ENCODE measurements at regions not wholly inside any gene's neighbourhood (a gene's known extent, or its start where the extent isn't known, plus 50 kb on each side); places are given as distances from the start of the nearest gene placed in this dataset.

DNA sequence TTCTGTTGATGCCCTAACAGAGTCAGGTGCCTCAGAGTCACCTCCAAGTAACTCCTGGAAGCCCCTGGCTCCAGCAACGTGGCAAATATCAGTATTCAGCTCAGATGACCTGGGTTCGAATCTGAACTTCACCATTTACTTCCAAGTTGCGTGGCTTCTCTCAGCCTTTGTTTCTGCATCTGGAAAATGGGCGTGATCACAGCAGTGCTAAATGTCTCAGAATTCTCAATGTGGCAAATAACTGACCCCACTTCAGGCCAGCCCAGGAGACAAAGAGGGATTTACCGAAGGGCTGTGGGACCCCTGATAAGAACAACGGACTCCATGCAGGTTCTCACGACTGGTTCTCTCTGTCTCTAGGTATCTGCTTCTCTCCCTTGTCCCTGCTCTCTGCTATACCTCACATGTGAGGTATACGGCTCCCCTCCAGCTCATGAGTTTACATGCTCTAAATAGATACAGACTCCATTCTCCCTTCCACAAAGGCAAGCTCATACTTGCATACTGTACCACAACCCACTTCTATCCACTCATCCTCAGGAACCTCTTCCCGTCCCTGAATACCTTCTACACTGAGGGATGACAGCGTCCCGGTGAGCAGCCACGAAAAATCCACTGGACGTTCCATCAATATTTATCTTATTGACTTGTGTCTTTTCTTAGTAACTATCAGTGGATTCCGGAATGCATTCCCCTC lies 84.1 kb downstream of the SNX5 start:
- no peak for DNase-seq (ENCODE audit: low read depth)
- TF ChIP-seq, protein P1, sequence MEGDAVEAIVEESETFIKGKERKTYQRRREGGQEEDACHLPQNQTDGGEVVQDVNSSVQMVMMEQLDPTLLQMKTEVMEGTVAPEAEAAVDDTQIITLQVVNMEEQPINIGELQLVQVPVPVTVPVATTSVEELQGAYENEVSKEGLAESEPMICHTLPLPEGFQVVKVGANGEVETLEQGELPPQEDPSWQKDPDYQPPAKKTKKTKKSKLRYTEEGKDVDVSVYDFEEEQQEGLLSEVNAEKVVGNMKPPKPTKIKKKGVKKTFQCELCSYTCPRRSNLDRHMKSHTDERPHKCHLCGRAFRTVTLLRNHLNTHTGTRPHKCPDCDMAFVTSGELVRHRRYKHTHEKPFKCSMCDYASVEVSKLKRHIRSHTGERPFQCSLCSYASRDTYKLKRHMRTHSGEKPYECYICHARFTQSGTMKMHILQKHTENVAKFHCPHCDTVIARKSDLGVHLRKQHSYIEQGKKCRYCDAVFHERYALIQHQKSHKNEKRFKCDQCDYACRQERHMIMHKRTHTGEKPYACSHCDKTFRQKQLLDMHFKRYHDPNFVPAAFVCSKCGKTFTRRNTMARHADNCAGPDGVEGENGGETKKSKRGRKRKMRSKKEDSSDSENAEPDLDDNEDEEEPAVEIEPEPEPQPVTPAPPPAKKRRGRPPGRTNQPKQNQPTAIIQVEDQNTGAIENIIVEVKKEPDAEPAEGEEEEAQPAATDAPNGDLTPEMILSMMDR (conservative IDR thresholded peaks at IDR 0.05; ENCODE audit: control insufficient read depth, insufficient read depth, low read depth, low read length), result no peak
- H3K4me3 ChIP-seq (ENCODE audit: control insufficient read depth, low read depth, low read length), result no peak overlapping the region

DNA sequence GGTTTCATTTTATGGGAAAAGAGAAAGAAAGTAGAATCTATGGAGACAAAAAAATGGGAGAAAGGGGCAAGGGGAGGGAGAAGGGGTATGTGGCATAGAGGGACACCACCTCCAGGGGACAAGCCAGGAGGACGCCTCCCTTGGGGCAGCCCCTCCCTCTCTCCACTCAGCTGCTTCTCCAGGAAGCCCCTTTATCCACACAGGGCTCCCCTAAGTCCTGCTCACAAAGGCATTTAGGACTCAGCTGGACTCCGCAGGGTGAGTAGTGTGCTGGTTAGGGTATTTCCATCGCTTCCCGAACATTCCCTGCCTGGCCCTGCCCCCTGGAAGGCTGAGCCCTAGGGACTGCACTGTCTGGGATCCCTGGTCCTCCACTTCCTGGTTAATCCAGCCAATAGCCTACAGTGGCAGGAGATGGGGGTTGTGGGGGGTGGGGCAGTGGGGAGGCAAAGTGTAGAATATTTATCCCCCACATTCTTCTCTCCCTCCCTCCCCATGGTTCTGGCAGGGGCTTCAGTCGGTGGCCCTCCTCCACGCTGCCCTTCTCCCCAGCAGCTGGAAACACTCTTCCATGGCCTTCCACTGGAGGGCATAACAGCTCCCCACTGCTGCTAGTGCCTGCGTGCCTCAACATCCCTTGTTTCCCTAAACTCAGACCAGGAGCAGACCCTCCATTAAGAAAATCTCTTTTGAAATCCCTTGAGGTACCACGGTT lies 84.8 kb downstream of the SNX5 start:
- no peak overlapping the region for H3K4me3 ChIP-seq (ENCODE audit: control insufficient read depth, low read depth, low read length)
- TF ChIP-seq, protein P1 (conservative IDR thresholded peaks at IDR 0.05; ENCODE audit: control insufficient read depth, insufficient read depth, low read depth, low read length), result no peak

DNA sequence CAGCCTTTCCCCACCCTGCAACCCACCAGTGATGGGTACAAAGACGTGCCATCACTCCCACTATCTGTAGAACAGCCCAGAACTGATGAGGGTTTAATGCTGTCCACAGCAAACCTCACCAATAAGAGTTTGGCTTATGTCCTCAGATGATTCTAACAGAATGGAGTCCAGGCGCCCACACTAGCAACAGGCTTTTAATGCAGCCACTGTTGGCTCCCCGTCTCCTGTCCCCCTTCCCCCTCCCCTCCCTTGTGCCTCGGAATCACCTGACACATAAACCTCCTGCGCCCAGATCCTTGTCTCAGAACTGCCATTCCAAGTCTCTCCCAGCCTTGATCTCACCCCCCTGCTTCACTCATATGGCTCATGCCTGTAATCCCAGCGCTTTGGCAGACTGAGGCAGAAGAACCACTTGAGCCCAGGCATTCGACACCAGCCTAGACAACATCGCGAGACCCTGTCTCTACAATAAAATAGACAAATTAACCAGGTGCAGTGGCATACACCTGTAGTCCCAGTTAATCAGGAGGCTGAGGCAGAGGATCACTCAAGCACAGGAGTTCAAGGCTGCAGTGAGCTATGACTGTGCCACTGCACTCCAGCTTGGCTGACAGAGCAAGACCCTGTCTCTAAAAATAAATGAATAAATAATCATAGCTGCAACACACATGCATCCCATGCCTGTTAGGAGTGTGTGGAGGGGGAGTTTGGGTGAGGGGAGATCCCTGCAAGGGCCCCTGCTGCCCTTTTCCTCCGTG lies 85.6 kb downstream of the SNX5 start:
- TF ChIP-seq, protein P1 (conservative IDR thresholded peaks at IDR 0.05; ENCODE audit: control insufficient read depth, insufficient read depth, low read depth, low read length), result no peak
- H3K4me3 ChIP-seq (ENCODE audit: control insufficient read depth, low read depth, low read length), result no peak overlapping the region

More for the DNA sequence above, 84.8 kb downstream of the SNX5 start:
- DNase-seq (ENCODE audit: low read depth), result no peak

DNA sequence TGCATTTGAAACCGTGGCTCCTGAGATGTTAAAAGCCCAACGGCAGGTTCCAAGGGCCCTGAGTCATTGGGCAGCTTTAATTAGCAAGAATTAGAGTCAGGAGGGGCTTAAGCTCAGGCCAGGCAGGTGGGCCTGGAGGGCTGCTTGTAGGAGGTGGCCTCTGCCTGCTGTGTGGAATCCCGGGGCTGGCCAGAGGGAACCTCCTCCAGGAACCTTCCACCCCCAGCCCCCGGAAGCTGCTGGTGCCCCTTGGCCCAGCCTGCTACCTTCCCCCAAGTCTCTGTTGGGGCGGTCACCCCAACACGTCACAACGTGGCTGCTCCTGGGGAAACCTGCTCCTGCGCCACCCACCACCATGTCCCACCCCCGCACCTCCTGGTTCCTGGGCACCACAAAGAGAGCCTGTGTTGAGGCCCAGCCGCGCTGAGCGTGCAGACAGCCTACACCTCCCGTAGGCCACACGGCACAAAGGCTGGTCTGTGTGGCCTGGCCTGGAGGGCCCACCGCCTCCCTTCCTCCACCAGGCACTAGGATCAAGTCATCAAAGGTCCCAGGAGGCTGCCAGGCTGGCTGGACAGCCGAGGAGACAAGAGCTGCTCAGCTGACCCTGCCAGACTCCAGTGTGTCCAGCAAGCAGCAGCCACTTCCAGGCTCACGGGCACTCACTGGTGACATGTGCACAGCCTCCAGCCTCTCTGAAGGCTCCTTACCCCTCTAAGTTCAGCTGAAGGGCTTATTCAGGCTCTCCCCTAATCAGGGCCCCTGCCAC lies 86.3 kb downstream of the SNX5 start:
- no peak overlapping the region for H3K4me3 ChIP-seq (ENCODE audit: control insufficient read depth, low read depth, low read length)
- DNase-seq (ENCODE audit: low read depth), result no peak
- TF ChIP-seq, protein P1 (conservative IDR thresholded peaks at IDR 0.05; ENCODE audit: control insufficient read depth, insufficient read depth, low read depth, low read length), result no peak

More for the DNA sequence above, 85.6 kb downstream of the SNX5 start:
- DNase-seq (ENCODE audit: low read depth), result no peak

DNA sequence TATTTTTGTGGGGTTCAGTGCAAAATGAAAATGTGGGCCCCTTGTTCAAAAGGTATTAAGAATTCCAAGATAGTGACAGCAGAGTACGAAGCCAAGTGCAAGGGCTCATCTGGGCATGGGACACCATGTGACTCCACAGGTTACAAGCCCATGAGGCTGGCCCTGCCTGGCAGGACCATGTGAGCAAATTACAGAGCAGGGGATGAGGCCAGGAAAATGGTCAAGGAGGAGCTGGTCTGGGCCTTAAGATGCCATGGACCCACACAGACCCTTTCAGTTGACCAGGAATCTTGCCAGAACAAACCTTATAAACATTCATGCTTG lies 86.9 kb downstream of the SNX5 start:
- no peak overlapping the region for H3K4me3 ChIP-seq (ENCODE audit: control insufficient read depth, low read depth, low read length)
- TF ChIP-seq, protein P1 (conservative IDR thresholded peaks at IDR 0.05; ENCODE audit: control insufficient read depth, insufficient read depth, low read depth, low read length), result no peak
- DNase-seq (ENCODE audit: low read depth), result no peak

DNA sequence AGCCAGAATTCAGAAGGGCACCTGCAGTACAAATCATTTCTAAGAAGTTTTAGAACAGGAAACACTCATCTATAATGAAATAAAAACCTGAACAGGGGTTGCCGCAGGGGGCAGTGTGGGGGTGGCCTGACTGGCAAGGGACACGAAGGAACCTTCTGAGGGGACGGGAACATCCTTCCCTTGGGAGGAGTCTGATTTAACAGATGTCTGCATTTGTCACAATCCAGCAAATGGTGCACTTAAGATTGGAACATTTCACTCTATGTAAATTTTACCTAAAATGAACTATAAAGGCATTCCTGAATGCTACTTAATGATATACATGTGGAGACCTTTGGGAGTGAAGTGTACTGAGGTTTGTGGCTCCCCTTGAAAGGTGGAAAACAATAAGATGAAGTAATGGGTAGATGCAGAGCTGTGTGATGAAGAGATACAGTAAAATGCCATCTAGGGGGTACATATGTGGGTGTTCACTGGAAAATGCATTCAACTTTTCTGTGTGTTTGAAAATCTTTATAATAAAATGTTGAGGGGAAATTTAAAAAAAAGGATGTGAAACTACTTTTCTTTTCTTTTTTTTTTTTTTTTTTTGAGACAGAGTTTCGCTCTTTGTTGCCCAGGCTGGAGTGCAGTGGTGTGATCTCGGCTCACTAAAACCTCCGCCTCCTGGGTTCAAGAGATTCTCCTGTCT lies 89.5 kb downstream of the SNX5 start:
- TF ChIP-seq, protein P1 (conservative IDR thresholded peaks at IDR 0.05; ENCODE audit: control insufficient read depth, insufficient read depth, low read depth, low read length), result peak; percentile 2
- H3K4me3 ChIP-seq (ENCODE audit: control insufficient read depth, low read depth, low read length), result no peak overlapping the region
- DNase-seq (ENCODE audit: low read depth), result no peak
